ENCODE measurements at regions not wholly inside any gene's neighbourhood (a gene's known extent, or its start where the extent isn't known, plus 50 kb on each side); places are given as distances from the start of the nearest gene placed in this dataset.

DNA sequence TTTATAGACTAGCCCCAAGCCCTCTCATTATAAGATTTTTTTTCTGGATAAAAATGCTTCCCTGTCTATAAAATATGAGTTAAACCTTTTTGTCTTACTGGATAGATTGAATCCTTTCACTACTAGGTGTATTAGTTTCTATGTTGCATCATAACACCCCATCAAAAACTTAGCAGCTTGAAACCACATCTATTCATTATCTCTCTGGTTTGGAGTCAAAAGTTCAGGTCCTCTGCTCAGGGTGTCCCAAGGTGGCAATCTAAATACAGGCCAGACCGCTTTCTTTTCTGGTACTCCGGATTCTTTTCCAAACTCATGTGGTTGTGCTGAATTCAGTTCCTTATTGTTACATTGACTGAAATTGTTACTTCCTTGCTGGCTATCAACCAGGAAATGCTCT is 515.5 kb downstream of the PDHA2 start:
- TF ChIP-seq, protein P1, sequence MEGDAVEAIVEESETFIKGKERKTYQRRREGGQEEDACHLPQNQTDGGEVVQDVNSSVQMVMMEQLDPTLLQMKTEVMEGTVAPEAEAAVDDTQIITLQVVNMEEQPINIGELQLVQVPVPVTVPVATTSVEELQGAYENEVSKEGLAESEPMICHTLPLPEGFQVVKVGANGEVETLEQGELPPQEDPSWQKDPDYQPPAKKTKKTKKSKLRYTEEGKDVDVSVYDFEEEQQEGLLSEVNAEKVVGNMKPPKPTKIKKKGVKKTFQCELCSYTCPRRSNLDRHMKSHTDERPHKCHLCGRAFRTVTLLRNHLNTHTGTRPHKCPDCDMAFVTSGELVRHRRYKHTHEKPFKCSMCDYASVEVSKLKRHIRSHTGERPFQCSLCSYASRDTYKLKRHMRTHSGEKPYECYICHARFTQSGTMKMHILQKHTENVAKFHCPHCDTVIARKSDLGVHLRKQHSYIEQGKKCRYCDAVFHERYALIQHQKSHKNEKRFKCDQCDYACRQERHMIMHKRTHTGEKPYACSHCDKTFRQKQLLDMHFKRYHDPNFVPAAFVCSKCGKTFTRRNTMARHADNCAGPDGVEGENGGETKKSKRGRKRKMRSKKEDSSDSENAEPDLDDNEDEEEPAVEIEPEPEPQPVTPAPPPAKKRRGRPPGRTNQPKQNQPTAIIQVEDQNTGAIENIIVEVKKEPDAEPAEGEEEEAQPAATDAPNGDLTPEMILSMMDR (IDR thresholded peaks at IDR 0.05): no peak
- no peak for TF ChIP-seq EZH2 (IDR thresholded peaks at IDR 0.05; ENCODE audit: borderline replicate concordance, insufficient read depth, low read depth, low read length, poor library complexity, severe bottlenecking)
